Putamen (tissue), 1 donor: ENCODE measurements at regions not wholly inside any gene's neighbourhood (a gene's known extent, or its start where the extent isn't known, plus 50 kb on each side); places are given as distances from the start of the nearest gene placed in this dataset.

Experiments used
- DNase-seq: peaks from one replicate; pipeline ENCODE4 v3.0.0-alpha.2; 2016; ENCODE audit warnings: low spot score

DNA sequence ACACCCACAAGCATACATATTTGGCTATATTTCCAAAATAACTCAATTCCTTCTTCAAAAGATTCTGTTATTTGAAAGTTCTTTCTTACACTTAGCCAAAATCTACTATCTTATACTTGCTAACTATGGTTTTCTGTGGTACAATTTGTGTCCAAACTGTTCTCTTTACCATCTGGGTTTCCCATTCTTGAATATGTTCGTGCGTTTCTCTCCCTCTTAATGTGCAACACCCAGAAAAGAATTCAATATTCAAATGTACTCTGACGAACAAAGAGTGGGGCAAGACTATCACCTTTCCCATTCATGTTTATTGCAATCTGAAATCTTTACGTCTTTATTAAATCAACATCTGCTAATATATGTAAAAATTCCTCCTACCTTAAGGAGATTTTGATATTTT lies 912.7 kb downstream of the FAT4 start:
- DNase-seq = no peak

DNA sequence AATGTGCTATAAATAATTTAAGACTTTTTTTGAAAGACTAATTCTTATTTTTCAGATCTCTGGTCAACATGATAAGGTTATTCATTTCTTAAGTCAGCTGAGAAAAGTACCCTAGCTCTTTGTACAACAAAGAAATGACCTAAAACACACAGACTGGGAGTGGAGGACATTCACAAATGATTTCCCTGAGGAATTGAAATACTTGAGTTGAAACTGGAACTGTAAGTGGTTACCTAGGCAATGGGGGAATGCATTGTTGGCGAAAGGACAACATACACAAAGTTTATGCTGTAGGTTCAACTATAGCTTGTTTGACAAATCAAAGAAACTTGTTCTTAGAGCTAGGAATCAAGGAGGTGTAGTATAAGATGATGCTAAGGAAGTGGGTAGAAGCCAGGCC lies 915.5 kb downstream of the FAT4 start:
- no peak for DNase-seq

DNA sequence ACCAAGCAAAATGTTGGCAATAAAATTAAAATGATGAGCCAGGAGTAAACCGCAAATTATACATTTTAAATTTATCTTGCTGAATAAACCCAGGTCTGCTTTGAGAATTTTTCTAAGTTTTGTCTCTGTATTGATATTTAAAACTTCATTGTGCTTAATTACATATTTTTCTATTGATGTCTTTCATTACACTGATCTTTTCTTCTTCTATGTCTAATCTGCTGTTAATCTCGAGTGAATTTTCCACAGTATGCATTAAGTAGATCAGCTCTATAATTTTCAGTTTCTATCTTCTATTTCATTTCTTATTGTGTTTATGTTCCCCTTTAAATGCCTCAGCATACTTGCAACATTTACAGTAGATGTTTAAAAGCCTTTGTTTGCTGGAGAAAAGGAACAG lies 918.7 kb downstream of the FAT4 start:
- no peak for DNase-seq

DNA sequence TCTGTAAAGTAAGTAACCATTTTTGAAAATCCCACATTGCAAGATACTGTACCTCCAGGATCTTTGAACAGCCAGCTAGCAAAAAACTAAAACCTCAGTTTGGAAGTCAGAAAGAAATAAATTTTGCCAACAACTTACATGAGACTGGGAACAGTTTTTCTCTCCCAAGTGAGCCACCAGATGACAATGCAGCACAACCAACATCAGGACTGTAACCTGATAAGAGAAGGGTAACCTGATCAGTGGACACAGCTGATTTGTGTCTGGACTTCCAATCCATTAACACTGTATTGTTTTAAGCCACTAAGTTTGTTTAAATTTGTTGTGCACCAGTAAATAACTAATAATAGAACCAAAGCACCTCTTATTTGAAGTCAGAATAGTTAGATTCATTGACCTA lies 923.3 kb downstream of the FAT4 start:
- DNase-seq = no peak

DNA sequence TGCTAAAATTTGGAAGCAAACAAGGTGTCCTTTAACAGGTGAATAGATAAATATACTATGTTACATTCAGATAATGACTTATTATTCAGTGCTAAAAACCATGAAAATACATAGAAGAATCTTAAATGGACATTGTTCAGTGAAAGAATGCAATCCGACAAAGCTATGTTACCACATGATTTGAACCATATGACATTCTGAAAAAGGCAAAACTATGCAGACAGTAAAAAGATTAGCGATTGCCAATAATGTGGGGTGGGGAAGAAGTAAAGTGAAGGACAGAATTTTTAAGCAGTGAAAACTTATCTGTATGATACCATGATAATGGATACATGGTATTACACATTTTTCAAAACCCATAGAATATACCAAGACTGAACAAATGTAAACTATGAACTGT lies 926.9 kb downstream of the FAT4 start:
- no peak for DNase-seq

DNA sequence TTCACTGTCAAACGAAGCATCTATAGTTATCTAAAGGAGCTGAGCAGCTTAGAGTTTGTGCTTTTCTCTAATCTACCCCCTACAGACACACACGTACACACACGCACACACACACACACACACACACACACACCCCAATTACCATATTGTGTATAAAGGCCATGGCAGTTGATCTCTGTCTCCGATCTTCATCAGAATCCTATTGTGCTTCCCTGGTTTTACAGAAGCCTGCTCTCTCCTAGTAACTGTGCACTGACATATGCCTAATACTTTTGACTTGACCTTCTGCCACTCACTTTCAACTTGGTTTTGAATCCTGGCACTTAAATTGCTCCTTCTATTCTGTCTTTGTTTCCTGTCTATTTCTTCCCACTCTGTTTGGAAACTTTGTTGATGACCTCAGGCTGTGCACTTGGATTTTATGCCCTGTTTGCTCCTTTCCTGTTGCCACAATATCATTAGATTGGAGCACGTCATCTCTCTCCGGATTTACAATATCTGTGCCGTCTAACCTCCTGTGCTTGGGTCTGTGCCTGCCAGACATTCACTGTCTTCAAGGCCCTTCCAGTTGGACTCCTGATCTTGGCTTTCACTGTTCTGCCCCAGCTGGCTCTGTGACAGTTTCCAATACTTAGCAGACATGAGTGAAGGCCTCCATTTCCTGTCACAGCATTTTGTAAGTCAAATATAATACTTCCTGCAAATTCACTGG lies 928.1 kb downstream of the FAT4 start:
- no peak for DNase-seq

DNA sequence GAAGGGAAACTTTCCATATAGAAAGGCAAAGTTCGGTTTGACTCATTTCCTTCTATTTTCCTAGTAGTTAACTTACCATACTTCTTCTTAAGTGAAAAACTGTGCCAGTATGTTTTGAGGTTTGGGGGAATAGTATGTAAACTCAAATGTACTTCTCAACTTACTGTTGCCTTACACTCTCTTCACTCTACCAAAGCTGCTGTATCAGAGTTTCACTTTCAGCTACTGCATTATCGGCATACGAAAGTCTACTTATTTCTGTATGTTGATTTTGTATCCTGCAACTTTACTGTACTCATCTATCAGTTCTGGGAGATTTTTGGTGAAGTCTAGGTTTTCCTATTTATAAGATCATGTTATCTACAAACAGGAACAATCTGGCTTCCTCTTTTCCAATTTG lies 932.7 kb downstream of the FAT4 start:
- no peak for DNase-seq

DNA sequence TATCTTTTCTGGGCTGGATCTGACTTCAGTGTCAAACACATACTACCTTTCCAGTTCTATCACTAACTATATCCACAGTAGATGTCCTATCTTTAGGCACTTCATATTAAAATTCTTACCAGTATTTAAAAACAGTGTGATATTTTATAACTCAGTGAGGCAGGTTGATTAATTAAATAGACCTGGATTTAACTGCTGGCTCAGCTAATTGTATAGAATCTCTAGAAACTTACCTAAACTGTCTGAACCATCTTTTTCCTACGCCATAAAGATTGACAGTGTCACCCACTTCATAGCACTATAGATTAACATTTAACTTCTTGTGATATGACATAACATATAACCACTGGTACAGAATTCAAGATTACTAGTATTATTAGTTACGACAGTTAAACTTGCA lies 935.3 kb downstream of the FAT4 start:
- DNase-seq = no peak

DNA sequence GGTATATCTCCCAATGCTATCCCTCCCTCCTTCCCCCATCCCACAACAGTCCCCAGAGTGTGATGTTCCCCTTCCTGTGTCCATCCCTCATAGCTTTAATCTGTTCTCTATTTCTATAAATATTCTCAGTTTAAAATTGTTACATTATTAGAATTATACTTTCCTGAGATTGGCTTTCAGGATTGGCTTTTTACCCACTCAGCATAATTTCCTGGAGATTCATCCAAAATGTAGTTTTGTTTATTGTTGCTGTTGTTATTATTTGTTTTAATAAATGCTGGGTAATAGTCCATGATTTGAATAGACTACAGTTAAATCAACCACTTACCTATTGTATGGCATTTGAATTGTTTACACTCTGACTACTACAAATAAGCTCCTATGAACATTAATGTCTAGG lies 936.4 kb downstream of the FAT4 start:
- DNase-seq = no peak

DNA sequence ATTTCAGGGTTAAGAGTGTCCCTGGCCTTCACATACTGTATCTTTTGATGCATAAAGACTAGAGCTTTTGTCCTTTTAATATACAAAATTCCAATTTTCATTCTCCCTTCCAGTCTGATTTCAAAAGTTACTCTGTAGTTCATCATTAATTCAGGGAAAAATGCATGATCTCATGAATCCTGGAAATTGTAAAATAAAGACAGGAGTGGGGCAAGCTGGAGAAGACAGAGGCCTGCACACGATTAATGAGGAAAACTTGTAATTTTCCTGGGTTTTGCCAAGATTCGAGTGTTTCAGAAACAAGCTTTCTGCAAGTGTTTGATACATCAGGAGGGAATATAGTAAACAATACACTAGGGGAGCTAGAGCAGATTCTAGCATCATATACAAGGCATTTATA lies 947.9 kb downstream of the FAT4 start:
- DNase-seq = no peak

DNA sequence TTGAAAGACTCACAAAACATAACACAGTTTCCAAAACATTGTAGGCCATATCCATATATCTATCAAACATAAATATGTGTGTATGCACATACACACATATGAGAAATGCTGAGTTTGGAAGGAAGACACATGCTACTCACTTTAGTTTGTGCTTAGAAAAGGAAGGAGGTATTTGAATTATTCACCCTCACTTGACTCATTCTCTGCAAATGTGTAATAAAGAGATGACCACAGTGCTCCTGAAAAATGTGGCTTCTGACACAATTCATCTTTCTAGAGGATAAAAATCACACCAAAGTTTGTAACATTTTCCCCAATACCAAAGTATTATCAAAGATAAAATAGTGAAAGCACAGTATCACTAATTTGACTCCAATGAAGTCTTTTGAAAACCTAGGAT lies 950.1 kb downstream of the FAT4 start:
- DNase-seq = no peak

DNA sequence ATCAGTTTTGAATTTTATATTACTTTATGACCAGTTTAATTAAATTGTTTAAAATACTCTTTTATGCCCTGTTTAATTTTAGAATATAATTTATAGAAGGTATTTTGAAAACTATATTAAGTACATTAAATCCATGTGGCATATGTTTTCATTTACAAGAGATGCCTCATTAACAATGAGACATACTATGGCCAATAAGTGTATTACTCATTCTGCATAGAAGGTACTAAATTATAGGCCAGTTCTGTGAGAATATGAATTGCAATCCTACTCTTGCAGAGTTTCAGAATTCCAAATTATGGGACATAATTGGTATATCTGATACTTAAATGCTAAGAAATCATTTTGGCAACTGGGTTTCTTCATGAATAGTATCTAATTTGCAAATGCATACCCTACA lies 951.1 kb downstream of the FAT4 start:
- no peak for DNase-seq

DNA sequence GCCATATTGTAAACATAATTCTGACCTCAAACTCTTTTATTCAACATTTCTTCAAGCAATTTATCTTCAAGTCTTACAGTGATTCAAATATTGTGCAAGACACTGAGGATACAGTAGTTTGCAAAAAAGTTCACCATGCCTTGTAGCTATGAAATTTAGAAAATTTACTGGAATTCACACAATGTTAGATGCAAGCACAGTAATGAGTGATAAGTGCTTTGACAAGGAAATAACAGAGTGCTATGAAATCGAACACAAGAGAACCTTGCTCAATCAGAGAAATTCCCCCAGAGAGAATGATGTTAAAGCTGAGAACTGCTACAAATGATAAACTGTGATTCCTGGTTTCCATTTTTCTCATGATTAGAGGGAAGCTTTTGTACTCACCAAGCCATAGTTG lies 952.9 kb downstream of the FAT4 start:
- no peak for DNase-seq

DNA sequence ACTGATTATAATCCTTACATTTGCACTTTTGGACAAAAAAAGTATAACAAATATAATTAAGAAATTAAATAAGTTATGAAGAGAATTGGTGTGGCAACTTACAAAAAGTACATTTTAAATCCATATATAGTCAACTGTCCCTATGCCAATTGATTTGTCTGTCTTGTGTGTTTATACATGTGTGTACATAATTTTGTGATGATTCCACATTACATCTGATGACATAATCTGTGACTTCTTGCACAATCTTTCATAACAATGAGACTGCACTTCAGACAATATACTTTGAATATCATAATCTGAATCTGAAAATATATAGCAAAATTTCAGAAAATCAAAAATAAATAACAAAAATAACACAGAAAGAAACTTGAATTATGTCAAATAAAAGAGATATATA lies 953.4 kb downstream of the FAT4 start:
- DNase-seq = no peak

DNA sequence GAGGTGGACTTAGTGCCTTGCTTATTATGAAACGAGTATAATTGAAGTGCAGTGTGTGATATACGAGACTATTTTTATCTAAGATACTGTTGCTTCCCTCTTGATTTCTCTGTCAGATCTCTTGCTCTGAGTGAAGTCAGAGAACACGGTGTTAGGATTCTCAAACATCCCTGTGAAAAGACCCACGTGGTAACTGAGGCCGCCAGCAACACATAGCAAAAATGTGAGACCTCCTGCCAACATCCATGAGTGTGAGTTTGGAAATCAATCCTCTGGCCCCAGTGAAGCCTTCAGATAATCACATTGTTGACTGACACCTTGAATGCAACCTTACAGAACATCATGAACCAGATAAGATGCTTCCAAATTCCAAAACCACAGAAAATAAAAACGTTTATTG lies 954.4 kb downstream of the FAT4 start:
- DNase-seq = no peak

DNA sequence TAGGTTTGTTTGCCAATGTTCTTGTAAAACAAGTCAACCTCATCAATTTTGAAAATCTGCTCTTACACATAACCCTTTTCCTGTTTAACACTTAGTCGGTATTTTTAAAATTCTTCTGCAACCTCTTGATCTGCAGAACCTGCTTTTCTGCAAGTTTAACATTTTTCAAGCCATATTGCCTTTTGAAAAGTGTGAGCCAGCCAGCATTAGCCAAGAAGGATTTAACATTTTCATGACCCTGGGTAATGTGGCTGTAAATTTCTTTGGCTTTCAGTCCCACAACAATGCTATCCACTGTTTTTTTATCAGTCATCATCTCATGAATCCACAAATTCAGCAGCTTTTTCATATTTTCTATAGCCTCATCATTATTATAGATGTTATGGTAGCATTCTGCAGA lies 956.5 kb downstream of the FAT4 start:
- DNase-seq = no peak

DNA sequence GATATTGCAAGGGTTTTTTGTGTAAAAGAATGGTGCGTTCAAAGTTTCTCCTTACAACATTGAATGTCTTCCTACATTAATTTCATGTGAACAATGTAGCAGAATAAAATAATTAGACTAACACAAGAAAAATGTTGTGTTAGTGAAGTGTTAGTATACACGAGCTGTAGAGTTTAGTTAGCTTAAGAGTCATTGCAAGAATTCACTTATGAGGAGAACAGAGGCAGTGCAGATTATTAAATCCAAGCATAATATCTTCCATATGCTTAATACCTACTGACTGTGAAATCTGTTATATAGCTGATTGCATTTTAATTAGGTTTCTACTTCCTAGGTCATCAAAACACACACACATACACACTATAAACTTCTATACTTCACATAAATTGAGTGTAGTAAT lies 959.0 kb downstream of the FAT4 start:
- DNase-seq = no peak

DNA sequence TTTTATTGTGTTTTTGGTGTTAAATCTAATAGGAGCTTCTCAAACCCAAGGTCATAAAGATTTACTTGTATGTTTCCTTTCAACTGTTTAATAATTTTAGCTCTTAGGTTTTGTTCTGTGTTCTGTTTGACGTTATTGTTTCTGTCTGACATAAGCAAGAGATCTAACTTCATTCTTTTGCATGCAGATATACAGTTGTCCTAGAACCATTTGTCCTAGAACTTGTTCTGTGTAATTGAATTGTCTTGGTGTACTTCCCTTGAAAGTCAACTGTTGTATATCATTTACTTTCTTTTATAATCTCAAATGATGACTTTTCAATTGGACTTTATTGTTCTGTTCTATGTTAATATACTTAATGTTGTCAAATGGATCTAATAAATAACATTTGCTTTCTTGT lies 977.1 kb downstream of the FAT4 start:
- no peak for DNase-seq

DNA sequence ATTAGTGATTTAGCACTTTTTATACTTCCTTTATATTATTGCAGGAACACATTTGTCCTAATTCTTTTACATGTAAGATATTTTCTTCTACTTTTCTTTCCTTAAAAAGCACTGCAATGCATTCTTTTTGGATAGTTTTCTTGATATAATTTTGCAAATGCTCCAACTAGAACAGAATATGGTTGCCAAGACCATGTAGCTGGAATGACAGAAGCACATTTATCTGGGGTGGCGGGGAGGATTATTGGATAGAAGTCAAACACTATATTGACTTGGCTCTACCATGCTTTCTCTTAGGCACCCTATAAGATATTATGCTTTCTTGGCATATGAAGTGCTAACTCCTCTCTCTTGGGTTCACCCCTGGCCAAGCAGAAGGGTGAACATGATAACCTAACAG lies 983.5 kb downstream of the FAT4 start:
- DNase-seq = no peak

DNA sequence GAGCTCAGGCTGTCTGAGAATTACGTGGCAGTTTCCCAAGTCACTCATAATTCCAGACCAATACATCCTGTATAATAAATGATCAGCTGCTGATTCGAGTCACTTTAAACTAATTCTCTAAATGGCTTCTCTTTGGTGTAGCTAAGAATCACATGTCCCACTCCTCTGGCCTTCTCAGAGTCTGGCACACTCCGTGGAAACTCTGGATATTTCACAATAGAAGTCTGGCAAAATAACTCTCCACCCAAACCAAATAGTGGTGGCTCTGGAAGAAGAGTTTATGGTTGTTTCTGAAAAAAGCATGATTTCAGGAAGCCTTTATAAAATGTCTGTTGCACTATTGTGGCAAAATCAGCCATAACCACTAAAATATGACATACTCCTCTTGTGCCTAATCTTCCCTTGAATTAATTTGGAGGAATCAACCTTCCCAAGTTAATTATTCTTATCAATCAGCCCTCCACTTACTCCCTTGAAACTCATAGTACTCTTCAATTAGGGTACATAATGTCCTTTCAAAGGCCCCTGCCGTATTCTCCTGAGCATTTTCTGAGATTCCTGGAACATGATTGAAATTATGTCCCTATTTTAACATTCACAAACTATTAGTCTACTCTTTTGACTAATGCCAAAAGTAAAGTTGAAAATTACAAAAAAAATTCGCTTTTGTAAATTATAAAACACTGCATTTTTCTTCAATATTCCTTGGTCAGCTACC lies 991.6 kb downstream of the FAT4 start:
- DNase-seq = no peak

DNA sequence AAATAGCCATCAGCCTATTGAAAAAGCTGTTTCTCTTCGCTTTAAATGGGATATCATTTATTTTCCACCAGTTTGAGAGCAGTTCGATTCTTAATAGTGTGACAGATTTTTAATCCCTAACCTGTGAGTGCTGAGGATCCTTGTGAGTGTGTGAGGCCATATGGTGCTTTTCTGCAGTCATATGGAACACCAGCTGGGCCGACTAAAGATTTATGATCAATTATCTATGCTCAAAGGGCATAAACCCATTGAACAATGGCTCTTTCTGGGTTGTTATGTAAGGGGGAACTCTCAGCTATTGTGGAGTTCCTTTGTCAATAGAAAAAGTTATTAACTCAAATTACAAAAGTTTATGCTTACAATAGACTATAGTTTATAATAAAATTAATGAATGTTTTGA lies 1003.6 kb downstream of the FAT4 start:
- no peak for DNase-seq

DNA sequence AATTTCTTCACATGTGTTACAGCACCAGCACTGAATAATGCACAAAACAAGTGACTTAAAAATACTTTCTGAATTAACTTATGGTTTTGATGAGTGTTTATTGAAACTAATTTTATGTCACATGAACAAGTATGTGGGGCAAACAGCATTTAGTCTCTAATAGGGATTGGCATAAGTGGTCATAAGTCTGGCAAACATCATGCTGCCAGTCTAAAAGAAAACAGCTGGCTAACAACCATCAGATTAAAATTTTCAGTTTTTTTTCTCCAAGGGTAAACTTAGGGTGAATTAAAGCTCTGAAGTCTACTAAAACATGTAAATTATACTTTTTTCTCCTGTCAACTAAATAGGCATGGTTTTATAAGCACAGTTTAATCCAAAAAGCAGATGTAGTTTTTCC lies 1014.2 kb downstream of the FAT4 start:
- DNase-seq = no peak

DNA sequence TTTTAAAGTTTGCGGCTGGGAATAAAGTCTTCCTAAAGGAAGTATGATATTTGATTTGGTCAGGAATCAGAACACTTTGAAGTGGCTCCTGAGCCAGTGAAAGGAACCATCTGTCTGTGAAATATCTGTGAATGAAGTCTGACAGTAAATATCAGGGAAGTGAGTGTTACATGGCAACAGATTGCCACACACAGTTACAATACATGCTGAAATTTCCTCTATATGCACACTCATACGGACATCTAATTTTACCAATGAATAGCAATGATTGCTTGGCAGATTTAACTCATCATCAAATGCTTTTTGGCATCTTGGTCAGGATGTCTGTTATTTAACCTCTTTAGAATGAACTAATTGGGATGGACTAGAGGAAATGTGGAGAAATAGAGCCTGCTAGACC lies 1023.8 kb downstream of the FAT4 start:
- DNase-seq = no peak

DNA sequence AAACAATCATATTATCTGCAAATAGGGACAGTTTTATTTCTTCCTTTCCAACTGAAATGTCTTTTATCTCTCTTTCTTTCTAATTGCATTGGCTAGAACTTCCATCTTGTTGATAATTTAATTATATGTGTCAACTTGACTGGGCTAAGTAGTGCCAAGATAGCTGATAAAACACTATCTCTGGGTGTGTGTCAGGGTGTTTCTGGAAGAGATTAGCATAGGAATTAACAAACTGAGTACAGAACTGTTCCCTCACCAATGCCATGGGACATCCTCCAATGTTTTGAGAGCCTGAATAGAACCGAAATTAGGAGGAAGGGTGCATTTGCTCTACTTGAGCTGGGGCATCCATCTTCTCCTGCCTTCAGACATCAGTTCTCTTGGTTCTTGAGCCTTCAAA lies 1027.2 kb downstream of the FAT4 start:
- no peak for DNase-seq
